ENCODE measurements at regions not wholly inside any gene's neighbourhood (a gene's known extent, or its start where the extent isn't known, plus 50 kb on each side); places are given as distances from the start of the nearest gene placed in this dataset.

- DNase-seq = no peak
These were observed 122.6 kb upstream of the MOCS1 start for GRCh38 chr6:40056865-40057264.

- DNase-seq = no peak
These were observed 120.3 kb upstream of the MOCS1 start for GRCh38 chr6:40054602-40055001.

GRCh38 chr6:40054186-40054585 is 119.9 kb upstream of the MOCS1 start:
- DNase-seq = no peak

- no peak for DNase-seq
These were observed 114.9 kb upstream of the MOCS1 start for GRCh38 chr6:40049128-40049527.

GRCh38 chr6:40044196-40044595 is 109.9 kb upstream of the MOCS1 start:
- no peak for DNase-seq

GRCh38 chr6:40042232-40042631 is 108.0 kb upstream of the MOCS1 start:
- DNase-seq = peak in 1 of 5 donors; percentile 2

GRCh38 chr6:40039042-40039441 is 104.8 kb upstream of the MOCS1 start:
- no peak for DNase-seq

GRCh38 chr6:40038626-40039025 is 104.4 kb upstream of the MOCS1 start:
- no peak for DNase-seq

- no peak for DNase-seq
These were observed 103.0 kb upstream of the MOCS1 start for GRCh38 chr6:40037271-40037670.

- no peak for DNase-seq
These were observed 101.9 kb upstream of the MOCS1 start for GRCh38 chr6:40036186-40036585.

GRCh38 chr6:40028449-40028848 is 94.2 kb upstream of the MOCS1 start:
- DNase-seq = no peak

- no peak for DNase-seq
These were observed 88.6 kb upstream of the MOCS1 start for GRCh38 chr6:40022867-40023266.

- no peak for DNase-seq
These were observed 85.9 kb upstream of the MOCS1 start for GRCh38 chr6:40020166-40020565.

GRCh38 chr6:40015530-40015929 is 81.3 kb upstream of the MOCS1 start:
- DNase-seq = no peak

GRCh38 chr6:40011844-40012243 is 77.6 kb upstream of the MOCS1 start:
- DNase-seq = no peak

- no peak for DNase-seq
These were observed 66.8 kb upstream of the MOCS1 start for GRCh38 chr6:40000964-40001515.

GRCh38 chr6:39999006-39999867 is 65.0 kb upstream of the MOCS1 start:
- DNase-seq = no peak

GRCh38 chr6:39998126-39998525 is 63.9 kb upstream of the MOCS1 start:
- no peak for DNase-seq

GRCh38 chr6:39997101-39997635 is 62.9 kb upstream of the MOCS1 start:
- DNase-seq = no peak

- no peak for DNase-seq
These were observed 61.4 kb upstream of the MOCS1 start for GRCh38 chr6:39995633-39996032.

- DNase-seq = no peak
These were observed 58.8 kb upstream of the MOCS1 start for GRCh38 chr6:39992861-39993622.

Measured in T-helper 1 cell (primary cell).